GM18909 (cell line): ENCODE measurements at regions not wholly inside any gene's neighbourhood (a gene's known extent, or its start where the extent isn't known, plus 50 kb on each side); places are given as distances from the start of the nearest gene placed in this dataset.
"Not testable (repeated sequence)": the region's sequence is repeated elsewhere in the genome, so short reads cannot be mapped to it uniquely, and the experiment has no call there.

ENCODE experiments used
- ATAC-seq: cut with Tn5 transposase; IDR thresholded peaks from one replicate; pipeline ENCODE4 v1.9.1; 2021; ENCODE audit warnings: mild to moderate bottlenecking; ENCODE audit not compliant: unreplicated experiment, poor library complexity

DNA sequence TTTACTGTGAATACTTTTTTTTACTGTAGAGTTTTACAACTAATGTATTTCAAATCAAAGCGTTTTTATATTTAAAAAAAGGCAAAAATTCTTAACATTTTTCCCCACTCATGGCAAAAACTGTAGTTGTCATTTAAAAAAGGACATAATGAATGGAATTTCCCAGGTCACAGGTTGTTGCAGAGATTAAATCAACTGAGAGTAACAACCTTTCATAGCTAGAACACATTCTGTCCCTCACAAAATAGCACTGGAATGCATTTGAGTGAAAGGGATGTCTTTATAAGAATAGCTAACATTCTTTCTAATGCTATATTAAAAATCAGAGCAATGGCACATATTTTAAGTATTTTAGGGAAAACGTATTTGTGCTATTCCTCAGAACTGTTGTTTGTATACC, 1393.3 kb upstream of the ATXN8OS start:
- ATAC-seq, result no peak

DNA sequence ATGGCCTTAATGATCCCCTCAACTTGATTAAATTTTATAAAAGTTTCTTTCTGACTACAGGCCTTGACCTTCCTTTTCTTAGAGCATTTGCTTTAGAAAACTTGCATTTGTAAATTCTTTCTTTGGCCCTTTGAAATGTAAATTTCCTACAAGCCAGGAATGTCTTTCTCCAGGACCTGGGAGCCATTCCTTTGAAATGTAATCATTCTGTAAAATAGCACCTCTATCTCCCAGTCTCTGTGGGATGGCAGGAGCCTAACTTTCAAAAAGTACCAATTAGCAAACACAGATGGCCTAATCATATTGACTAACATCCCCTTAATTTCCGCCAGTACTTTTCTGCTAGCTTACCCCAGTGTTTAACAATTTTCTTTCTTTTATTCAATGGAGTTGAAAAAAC, 1394.2 kb upstream of the ATXN8OS start:
- no peak for ATAC-seq

DNA sequence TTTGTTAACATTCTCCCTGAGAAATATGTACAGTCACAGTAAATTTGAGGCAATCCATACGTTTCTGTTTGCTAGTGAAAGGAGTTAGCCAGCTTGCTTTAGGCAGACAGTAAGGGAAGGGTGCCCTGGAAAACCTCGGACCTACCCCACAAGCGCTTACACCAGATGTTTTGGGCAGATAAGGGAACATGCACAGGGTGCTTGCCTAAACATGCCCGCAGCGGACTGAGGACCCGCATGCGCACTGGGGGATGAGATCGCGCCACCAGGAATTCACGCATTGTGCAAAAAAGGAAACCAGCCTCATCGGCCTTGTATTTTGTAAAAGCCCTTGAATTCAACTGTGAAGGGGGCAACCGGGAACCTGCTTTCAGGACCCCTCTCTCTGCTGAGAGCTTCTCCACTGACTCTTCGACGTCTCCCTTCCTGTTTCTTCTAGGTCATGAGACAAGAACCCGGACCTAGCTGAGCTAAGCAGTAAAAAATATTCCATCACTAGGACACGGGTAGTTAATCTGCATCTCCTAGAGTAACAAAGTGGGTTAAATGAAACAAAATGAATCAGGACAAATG, 1399.2 kb upstream of the ATXN8OS start:
- no peak for ATAC-seq

DNA sequence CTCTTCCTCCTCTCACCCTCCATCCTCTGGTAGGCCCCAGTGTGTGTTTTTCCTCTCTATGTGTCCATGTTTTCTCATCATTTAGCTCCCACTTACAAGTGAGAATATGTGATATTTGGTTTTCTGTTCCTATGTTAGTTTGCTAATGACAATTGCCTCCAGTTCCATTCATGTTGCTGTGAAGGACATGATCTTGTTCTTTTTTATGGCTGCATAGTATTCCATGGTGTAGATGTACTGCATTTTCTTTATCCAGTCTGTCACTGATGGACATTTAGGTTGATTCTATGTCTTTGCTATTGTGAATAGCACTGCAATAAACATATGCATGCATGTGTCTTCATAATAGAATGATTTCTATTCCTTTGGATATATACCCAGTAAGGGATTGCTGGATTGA, 1401.6 kb upstream of the ATXN8OS start:
- ATAC-seq, result not testable (repeated sequence)

DNA sequence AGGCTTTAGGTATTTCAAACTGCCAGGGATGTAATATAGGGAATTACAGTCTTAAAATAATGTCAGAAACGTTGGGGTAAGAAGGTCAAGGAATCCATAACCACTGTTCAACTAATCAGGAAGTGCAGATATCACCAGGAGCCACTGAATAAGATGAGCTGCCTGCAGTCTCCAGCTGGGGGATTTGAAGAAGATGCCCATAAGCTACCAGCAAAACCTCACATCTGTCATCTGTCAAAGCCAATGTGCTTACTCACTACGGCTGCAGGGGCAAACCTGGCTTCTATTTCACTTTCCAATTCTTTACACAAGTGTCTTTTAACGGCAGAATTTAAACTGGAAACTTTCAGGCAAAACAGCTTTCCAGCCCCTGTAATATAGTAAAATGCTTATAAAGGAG, 1410.1 kb upstream of the ATXN8OS start:
- ATAC-seq, result no peak

DNA sequence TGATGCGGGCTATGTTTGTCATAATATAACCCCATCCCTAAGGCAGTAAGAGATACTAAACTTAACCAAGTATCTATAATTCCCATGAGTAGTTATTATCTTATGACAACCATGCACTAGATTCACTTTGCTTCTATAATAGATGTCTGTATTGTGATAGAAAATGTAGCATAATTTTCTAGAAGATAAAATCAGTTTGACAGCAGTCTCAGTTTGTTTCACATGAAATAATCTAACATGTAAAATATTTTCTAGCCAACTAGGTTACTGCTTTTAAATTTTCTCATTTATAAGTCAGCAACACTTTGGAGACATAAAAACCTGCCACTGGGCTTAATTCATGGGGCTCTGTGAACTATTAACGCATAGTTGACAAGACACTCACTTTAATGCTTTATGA, 1410.7 kb upstream of the ATXN8OS start:
- no peak for ATAC-seq

DNA sequence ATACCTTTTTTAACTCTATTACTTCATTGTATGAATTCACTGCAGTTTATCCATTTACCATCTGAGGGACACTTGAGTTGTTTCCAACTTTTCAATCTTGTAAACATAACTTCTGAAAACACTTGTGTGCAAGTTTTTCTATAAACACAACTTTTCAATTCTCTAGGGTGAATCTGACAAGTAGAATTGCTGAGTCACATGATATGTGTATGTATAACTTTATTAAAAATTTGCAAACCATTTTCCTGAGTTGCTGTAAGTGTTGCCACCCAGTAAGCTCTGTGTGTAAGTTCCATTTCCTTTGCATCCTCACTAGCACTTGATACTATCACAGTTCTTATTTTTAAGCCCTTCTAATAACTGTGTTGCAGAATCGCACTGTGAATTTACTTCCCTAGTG, 1415.6 kb upstream of the ATXN8OS start:
- ATAC-seq, result no peak

DNA sequence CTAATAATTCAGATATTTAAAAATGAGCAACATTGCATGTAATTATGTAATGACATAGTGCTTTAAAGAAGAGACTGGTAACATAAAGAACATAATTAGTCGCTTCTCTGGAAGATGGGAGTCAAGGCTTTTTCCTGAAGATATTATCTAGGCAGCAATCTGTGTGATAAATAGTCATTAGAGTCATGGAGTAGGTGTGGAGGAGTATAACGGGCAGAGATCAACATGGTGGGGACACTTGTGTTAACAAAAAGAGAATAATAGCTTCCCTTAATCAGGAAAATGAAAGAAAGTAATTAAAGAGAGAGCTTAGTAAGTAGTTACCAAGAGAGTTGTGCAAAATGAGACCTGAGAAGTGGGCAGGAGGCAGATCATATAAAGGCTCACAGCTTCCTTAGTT, 1417.1 kb upstream of the ATXN8OS start:
- no peak for ATAC-seq

DNA sequence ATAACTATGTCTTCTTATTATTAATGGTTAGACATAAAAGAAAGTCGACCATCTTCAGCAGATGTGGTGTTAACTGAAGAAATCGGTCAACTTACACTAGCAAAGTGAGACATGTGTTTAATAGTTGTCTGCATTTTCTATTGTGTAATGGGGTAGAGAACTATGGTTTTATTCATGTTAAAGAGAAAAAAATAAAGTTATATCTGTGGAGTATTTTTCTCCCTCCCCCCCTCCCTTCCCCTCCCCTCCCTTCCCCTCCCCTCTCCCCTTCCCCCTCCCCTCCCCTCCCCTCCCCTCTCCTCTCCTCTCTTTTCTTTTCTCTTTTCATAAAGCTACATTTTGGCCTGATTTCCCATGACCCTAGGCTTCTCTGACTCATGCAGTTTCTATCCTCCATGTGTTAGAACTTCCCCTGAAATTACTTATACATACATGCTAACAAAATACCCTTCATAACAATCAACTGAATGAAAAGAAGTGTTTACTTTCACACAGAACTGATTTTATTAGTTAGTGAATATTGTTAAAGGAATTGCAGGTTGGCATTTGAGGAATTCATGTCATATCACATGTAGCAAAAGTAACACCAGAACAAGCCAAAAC, 1431.0 kb upstream of the ATXN8OS start:
- ATAC-seq, result no peak

DNA sequence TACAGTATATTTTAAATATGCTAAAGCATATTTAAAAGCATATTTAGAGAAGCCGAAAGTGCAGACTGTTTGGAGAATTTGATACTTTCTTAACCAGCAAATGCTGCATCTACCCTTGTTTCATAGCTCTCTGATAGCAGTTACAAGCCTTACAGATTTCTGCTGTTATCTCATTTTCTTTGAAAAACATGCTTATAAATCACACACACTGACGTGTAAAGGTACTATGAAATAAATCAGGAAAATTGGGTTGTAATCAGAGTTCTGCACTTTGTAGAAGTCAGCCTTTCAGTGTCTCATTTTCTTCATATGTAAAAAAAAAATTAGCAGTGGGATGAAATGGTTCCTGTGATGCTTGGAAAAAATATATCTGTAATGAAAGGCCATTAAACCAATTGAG, 1432.4 kb upstream of the ATXN8OS start:
- no peak for ATAC-seq

DNA sequence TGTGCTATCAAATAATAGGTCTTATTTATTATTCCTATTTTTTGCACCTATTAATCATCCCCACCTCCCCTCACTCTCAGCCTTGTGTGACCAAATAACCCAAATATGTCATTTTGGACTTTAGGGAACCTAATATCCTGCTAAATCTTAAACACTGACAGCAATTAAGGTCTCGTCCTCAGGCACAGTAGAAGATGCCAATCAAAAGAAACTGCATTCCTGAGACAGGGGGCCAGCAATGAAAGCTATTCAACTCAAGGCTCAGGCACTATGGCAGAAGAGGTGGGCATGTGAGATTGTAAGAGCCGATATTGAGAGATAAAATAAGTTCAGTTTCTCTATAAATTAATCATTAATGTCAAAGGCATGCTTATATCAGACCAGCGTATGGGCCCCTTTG, 1437.7 kb upstream of the PCDH9 start:
- no peak for ATAC-seq

DNA sequence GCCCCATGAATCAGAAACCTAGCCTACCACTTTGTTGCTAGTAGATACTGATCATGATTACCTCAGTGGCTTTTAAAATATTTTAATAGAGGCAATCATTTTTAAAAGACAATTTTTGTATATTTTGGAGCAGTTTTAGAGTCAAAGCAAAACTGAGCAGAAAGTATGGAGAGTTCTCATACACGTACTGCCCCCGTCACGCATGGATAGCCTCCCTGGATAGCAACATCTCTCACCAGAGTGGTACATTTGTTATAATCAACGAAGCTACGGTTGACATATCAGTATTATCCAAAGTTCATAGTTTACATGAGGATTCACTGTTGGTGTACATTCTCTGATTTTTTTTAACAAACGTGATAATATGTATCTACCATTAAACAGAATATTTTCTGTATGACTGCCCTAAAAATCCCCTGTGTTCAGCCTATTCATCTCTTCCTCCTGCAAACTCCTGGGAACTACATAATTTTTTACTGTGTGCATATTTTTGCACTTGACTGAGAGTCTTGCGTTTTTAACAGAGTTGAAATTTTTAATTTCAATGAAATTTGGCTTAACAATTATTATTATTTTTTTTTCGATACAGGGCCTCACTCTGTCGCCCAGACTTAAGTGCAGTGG, 1436.8 kb upstream of the PCDH9 start:
- ATAC-seq, result no peak

DNA sequence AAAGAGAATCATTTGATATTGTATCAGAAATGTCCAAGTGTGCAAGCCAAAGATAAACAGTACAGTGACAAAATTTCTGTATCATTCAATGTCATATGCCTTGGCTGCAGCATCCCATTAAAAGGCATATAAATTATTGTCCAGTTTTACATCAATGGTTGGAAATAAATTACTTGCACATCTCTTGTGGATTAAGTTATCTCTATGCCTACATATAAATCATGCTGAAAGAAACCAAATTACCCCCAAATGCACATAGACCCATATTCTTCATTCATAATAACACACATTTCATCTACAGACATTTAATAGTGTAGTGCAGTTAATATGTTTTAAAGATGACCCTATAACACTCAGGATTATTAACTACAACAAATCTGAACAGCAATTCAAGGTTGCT, 1415.7 kb upstream of the PCDH9 start:
- no peak for ATAC-seq

DNA sequence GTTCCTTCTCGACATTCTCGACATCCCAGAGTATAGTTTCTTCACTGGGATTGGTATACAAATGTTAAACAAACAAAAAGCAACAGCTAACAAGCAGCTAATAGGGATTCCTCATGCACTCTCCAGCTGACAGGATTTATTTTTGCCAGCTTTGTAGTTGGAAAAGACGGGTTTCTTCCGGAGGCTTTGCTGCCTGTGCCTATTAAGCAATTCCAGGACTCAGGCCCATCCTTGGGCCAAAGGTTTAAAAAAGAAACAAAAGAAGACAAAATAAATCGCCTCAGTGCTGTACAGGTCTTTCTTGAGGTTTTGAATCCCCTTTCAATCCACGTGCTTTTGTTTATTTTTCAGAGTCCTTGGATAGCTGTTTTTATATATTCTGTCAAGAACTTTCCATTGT, 1414.5 kb upstream of the PCDH9 start:
- ATAC-seq, result no peak

DNA sequence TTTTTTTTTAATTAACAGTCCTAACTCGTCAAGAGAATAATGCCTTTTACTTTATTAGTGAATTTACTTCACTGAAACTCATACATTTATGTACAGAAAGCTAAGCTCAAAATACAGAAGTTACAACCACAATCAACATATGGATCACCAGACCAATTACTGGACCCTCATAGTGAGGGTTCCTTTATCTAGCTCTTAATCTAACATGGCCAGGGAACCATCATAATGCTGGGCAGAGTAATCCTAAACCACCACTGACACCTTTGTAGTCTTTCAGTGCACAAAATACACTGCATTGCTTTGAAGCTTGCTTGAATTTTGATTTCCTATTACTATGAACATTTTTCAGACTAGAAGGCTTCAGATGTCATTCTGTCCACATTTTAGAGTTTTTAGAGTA, 1406.6 kb upstream of the PCDH9 start:
- ATAC-seq, result no peak

DNA sequence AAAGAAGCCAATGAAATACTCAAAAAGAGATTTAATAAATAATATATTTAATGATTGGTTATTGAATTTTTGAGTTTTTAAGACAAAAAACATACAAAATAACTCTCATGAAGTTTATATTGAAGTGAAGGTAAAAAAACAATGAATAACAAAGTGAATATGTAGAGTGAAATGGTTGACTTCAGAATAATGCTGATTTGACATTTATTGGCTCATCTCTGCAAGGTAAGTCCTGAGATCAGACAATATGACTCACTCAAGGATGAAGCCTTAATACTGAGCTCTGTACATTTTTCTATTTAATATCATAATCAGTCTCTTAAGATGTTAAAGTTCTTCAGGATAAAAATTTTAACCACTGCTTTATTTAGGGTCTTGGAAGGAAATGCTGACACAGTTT, 1398.9 kb upstream of the PCDH9 start:
- ATAC-seq, result no peak

DNA sequence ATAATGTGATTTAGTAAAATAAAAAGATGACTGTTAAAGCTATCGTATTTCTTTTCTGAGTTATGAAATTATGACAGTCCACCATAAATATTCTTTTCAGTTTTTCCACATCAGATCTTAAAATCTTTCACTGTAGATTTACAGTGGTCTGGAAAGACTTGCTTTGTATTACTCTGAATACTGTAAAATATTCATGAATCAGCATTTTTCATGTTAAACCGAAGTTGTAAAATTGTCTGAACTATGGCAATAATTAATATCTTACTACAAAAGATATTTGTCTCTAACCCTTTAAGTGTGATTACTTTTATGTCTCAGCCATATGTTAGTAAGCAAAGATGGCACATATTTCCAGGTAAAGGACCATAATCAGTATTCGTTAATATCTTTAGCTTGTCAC, 1397.2 kb upstream of the PCDH9 start:
- ATAC-seq, result no peak

DNA sequence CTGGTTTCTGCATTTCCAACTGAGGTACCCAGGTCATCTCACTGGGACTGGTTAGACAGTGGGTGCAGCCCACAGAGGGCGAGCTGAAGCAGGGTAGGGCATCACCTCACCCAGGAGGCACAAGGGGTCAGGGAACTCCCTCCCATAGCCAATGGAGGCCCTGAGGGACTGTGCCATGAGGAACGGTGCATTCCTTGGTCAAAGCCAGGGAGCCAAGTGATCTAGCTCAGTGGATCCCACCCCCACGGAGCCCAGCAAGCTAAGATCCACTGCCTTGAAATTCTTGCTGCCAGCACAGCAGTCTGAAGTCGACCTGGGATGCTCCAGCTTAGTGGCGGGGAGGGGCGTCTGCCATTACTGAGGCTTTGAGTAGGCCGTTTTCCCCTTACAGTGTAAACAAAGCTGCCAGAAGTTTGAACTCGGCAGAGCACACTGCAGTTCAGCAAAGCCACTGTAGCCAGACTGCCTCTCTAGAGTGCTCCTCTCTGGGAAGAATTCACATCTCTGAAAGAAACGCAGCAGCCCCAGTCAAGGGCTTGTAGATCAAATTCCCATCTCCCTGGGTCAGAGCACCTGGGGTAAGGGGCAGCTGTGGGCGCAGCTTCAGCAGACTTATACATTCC, 1386.6 kb upstream of the PCDH9 start:
- ATAC-seq, result no peak

DNA sequence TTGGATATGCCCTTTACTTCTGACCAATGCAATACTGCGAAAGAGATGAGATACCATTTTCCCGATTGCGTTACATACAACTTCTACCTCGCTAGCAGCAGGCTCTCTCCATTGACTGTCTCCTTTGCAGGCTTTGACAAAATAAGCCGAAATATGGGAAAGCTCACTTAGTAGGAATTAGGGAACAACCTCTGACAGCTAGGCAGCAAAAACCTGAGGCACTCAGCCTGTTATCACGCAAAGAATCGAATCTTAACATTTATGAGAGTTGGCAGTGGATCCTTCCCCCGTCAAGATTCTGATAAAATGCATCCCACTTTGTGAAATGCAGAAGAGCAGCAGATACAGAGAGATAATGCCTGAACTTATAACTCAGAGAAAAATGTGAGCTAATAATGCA, 1379.5 kb upstream of the PCDH9 start:
- ATAC-seq, result no peak

DNA sequence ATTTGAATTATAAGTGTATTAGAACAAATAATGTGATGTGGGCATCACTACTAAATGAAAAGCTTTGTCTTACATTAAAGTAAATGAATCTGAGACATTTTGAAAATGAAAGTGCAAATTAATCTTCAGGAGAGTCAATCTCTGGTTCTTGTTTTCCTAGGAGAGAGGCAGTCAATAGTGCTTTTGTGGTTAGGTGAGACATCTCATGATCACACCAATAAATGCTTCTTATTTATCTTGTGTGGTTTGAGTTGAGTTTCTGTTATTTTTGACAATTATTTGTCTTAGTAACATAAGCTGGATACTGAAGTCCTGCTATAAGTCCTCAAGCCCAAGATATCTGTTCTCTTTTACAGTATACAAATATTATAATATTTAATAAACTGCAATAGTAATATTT, 1378.0 kb upstream of the PCDH9 start:
- ATAC-seq, result no peak

DNA sequence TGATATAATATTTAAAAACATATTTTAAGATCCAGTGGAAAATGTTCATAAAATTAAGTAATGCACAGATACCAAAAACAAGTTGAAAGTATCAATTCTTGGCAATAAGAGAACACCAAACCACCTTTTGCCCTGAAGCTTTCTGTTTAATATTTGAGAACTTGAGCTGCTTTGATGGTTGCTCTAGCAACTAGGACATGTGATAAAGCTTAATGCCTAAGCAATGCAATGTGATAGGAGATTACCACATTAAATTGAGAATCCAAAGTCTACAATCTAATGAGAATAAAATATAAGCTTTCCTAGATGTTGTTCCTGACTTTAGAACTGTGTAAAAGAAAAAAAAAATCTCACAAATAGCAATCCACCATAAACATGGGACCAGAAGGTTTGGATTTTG, 1367.5 kb upstream of the PCDH9 start:
- ATAC-seq, result no peak

DNA sequence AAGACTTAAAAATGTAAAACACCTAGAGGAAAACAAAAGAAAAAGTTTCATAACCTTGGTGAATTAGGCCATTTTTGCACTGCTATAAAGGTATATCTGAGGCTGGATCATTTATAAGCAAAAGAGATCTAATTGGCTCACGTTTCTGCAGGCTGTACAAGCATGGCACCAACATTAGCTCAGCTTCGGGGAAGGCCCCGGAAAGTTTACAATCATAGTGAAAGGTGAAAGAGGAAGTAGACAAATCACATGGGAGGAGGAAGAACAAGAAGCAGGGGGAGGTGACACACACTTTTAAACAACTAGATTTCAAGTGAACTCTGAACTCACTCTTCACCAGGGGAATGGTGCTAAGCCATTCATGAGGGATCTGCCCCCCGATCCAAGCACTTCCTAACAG, 1358.5 kb upstream of the PCDH9 start:
- peak; percentile 99 for ATAC-seq
